LoVo (cell line): ENCODE measurements at regions not wholly inside any gene's neighbourhood (a gene's known extent, or its start where the extent isn't known, plus 50 kb on each side); places are given as distances from the start of the nearest gene placed in this dataset.

Experiments used
- DNase-seq: peaks from one replicate; pipeline ENCODE4 v3.0.0-alpha.2; 2016; ENCODE audit warnings: low spot score

GRCh38 chr11:35046681-35047080, 92.3 kb upstream of the CD44 start:
- DNase-seq, result no peak

GRCh38 chr11:35047179-35047578, 91.8 kb upstream of the CD44 start:
- DNase-seq, result no peak

GRCh38 chr11:35047769-35048168, 91.2 kb upstream of the CD44 start:
- DNase-seq, result no peak

- DNase-seq, result peak; percentile 23
Observed at GRCh38 chr11:35048346-35048745, 90.6 kb upstream of the CD44 start.

GRCh38 chr11:35049859-35050531, 89.0 kb upstream of the CD44 start:
- DNase-seq, result no peak

- no peak for DNase-seq
Observed at GRCh38 chr11:35050541-35050995, 88.4 kb upstream of the CD44 start.

- no peak for DNase-seq
Observed at GRCh38 chr11:35056391-35057093, 82.4 kb upstream of the CD44 start.

GRCh38 chr11:35057926-35058668, 80.9 kb upstream of the CD44 start:
- no peak for DNase-seq

- no peak for DNase-seq
Observed at GRCh38 chr11:35058669-35059434, 80.1 kb upstream of the CD44 start.

GRCh38 chr11:35061516-35062440, 77.2 kb upstream of the CD44 start:
- no peak for DNase-seq

GRCh38 chr11:35063488-35063931, 75.5 kb upstream of the CD44 start:
- no peak for DNase-seq

GRCh38 chr11:35064114-35064800, 74.7 kb upstream of the CD44 start:
- no peak for DNase-seq

- no peak for DNase-seq
Observed at GRCh38 chr11:35065566-35065965, 73.4 kb upstream of the CD44 start.

- no peak for DNase-seq
Observed at GRCh38 chr11:35066030-35066429, 72.9 kb upstream of the CD44 start.

GRCh38 chr11:35066783-35067423, 72.1 kb upstream of the CD44 start:
- no peak for DNase-seq

GRCh38 chr11:35071722-35072121, 67.2 kb upstream of the CD44 start:
- no peak for DNase-seq

- DNase-seq, result no peak
Observed at GRCh38 chr11:35073691-35074419, 65.1 kb upstream of the CD44 start.

GRCh38 chr11:35076201-35077100, 62.5 kb upstream of the CD44 start:
- DNase-seq, result no peak
